Nephron progenitor cell (in vitro differentiated cells): ENCODE measurements at regions not wholly inside any gene's neighbourhood (a gene's known extent, or its start where the extent isn't known, plus 50 kb on each side); places are given as distances from the start of the nearest gene placed in this dataset.
"Not testable (repeated sequence)": the region's sequence is repeated elsewhere in the genome, so short reads cannot be mapped to it uniquely, and the experiment has no call there.

ENCODE experiments used
- DNase-seq: peaks from one replicate; pipeline ENCODE4 v3.0.0; 2021
- H3K27ac Mint-ChIP-seq: 2 replicates; pipeline ENCODE4 v1.8.0; 2021; ENCODE audit warnings: mild to moderate bottlenecking, moderate library complexity, mixed read lengths
- H3K27me3 Mint-ChIP-seq: 2 replicates; pipeline ENCODE4 v1.8.0; 2021; ENCODE audit warnings: mild to moderate bottlenecking, low read depth, mixed read lengths; ENCODE audit not compliant: poor library complexity
- H3K36me3 Mint-ChIP-seq: 2 replicates; pipeline ENCODE4 v1.8.0; 2021; ENCODE audit warnings: low read depth, mixed read lengths
- H3K4me1 Mint-ChIP-seq: 2 replicates; pipeline ENCODE4 v1.8.0; 2021; ENCODE audit warnings: mixed read lengths
- H3K4me3 Mint-ChIP-seq: 2 replicates; pipeline ENCODE4 v1.8.0; 2021; ENCODE audit warnings: mild to moderate bottlenecking, moderate library complexity, mixed read lengths
- H3K9me3 Mint-ChIP-seq: 2 replicates; pipeline ENCODE4 v1.8.0; 2021; ENCODE audit warnings: mild to moderate bottlenecking, moderate library complexity, mixed read lengths
- TF ChIP-seq, protein P1 (sequence below): fragments of 200-600 bp; sonication (generic); IDR thresholded peaks from 2 replicates; pipeline ENCODE4 v1.5.0; 2021; ENCODE audit warnings: antibody characterized with exemption

GRCh38 chr16:29129458-29130038, 144.7 kb downstream of the LAT start:
- H3K36me3 Mint-ChIP-seq, H3K4me1 Mint-ChIP-seq, H3K27ac Mint-ChIP-seq, H3K4me3 Mint-ChIP-seq, H3K9me3 Mint-ChIP-seq, DNase-seq: not testable (repeated sequence)
- peaks cover 14% of the 10 kb centered on the region for H3K27me3 Mint-ChIP-seq

GRCh38 chr16:29128732-29129457, 144.0 kb downstream of the LAT start:
- not testable (repeated sequence) for DNase-seq, H3K4me1 Mint-ChIP-seq, H3K9me3 Mint-ChIP-seq, H3K36me3 Mint-ChIP-seq, H3K4me3 Mint-ChIP-seq, H3K27ac Mint-ChIP-seq
- peaks cover 14% of the 10 kb centered on the region for H3K27me3 Mint-ChIP-seq

DNA sequence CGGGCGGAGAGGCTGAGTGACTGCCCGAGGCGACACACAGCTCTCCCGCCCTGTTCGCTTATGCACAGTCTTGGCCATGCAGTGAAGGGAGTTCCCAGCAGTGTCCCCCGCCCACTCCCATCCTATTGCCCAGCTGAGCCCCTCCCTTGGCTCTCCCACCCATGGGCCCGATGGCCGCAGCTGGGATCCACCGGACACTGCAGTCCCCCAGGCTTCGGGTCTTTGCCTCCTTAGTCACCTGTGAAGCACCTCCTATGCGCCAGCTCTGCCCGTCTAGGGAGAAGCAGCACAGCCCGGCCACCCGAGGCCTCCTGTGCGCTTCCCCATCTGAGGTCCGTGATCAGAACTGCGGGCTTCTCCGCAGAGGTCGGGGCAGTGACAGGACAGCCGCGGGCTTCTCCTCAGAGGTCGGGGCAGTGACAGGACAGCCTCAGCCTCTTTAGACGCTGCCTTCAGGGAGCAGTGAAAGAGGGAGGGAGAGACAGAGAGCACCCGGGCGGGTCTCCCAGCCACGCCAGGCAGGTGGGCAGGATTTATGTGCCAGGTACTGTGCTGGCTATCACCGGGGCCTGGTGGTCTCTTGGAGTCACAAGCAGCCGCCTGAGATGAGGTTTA, 143.1 kb downstream of the LAT start:
- not testable (repeated sequence) for DNase-seq, H3K4me3 Mint-ChIP-seq, H3K27ac Mint-ChIP-seq, H3K4me1 Mint-ChIP-seq, H3K27me3 Mint-ChIP-seq, H3K9me3 Mint-ChIP-seq, H3K36me3 Mint-ChIP-seq

- Mint-ChIP-seq H3K9me3 (no peaks in the 10 kb centered on the region), H3K36me3 (no peaks in the 10 kb centered on the region), H3K27ac (no peak overlapping the region), H3K27me3 (peaks cover 13% of the 10 kb centered on the region), H3K4me1 (no peaks in the 10 kb centered on the region), H3K4me3 (no peak overlapping the region)
- no peak for DNase-seq
- TF ChIP-seq, protein P1, sequence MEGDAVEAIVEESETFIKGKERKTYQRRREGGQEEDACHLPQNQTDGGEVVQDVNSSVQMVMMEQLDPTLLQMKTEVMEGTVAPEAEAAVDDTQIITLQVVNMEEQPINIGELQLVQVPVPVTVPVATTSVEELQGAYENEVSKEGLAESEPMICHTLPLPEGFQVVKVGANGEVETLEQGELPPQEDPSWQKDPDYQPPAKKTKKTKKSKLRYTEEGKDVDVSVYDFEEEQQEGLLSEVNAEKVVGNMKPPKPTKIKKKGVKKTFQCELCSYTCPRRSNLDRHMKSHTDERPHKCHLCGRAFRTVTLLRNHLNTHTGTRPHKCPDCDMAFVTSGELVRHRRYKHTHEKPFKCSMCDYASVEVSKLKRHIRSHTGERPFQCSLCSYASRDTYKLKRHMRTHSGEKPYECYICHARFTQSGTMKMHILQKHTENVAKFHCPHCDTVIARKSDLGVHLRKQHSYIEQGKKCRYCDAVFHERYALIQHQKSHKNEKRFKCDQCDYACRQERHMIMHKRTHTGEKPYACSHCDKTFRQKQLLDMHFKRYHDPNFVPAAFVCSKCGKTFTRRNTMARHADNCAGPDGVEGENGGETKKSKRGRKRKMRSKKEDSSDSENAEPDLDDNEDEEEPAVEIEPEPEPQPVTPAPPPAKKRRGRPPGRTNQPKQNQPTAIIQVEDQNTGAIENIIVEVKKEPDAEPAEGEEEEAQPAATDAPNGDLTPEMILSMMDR, result no peak
Measured at GRCh38 chr16:29126616-29127015, 141.8 kb downstream of the LAT start.

GRCh38 chr16:29126057-29126494, 141.2 kb downstream of the LAT start:
- TF ChIP-seq, protein P1, result no peak
- H3K27me3 Mint-ChIP-seq, result peaks cover 13% of the 10 kb centered on the region
- no peaks in the 10 kb centered on the region for H3K36me3 Mint-ChIP-seq
- H3K4me3 Mint-ChIP-seq, result no peak overlapping the region
- no peak overlapping the region for H3K27ac Mint-ChIP-seq
- H3K9me3 Mint-ChIP-seq, result no peaks in the 10 kb centered on the region
- H3K4me1 Mint-ChIP-seq, result no peaks in the 10 kb centered on the region
- no peak for DNase-seq

DNA sequence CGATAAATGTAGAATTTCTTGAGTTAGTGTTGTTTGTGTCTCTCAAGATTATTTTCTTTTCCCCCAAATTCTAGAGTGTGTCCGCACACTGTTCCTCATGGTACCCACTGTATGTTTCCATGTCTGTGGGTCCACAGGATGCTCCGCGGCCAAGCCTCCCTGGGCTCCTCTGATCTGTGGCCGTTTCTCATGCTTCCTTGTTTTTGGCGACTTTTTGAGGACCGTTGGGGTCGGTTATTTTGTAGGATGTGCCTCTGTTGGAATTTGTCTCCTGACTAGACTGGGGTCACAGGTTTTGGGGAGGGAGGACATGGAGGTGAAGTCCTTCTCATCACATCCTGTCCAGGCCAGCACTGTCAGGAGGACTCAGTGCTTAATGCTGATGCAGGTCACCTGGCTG, 140.0 kb downstream of the LAT start:
- no peak for DNase-seq
- Mint-ChIP-seq H3K4me1 (no peaks in the 10 kb centered on the region), H3K27ac (no peak overlapping the region), H3K27me3 (peaks cover 14% of the 10 kb centered on the region), H3K9me3 (no peaks in the 10 kb centered on the region), H3K36me3 (no peaks in the 10 kb centered on the region), H3K4me3 (no peak overlapping the region)
- TF ChIP-seq, protein P1, result no peak

DNA sequence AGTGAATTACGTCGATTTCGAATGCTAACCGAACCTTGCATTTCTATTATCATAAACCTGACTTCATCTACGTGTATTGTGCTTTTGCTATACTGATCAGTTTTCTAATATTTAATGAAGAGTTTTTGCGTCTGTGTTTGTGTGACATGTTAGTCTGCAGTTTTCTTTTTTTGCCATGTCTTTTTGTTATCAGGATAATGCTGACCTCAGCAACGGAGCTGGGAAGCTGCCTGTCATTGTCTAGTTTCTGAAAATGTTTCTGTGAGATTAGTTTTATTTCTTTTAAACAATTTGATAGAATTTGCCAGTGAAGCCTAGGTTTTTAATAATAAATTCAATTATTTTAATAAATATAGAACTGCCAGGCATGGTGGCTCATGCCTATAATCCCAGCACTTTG, 139.3 kb downstream of the LAT start:
- not testable (repeated sequence) for DNase-seq, H3K9me3 Mint-ChIP-seq, H3K27ac Mint-ChIP-seq, H3K4me1 Mint-ChIP-seq, H3K4me3 Mint-ChIP-seq, H3K36me3 Mint-ChIP-seq
- H3K27me3 Mint-ChIP-seq, result peaks cover 13% of the 10 kb centered on the region

DNA sequence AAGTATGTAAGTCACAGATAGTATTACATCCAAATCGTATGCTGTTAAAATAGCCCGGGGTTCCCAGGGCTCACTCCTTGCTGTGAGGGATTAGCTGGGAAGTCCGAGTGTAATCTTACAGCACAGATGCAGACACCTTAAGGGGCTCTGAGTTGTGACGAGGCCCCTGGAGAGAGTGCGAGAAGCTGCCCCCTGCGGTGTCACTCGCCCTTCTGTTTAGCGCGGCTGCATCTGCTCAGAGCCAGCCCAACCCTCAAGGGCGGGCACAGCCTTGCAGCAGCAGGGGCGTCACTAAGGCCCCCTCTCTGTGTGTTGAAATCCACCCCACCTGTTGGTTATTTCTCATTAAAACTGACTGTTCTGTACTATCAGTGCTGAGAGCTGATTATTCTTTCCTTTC, 135.8 kb downstream of the LAT start:
- not testable (repeated sequence) for H3K36me3 Mint-ChIP-seq, H3K4me1 Mint-ChIP-seq, H3K27ac Mint-ChIP-seq, H3K4me3 Mint-ChIP-seq, DNase-seq, H3K9me3 Mint-ChIP-seq
- peaks cover 11% of the 10 kb centered on the region for H3K27me3 Mint-ChIP-seq

GRCh38 chr16:29118301-29118957, 133.6 kb downstream of the LAT start:
- H3K9me3 Mint-ChIP-seq, H3K27ac Mint-ChIP-seq, H3K36me3 Mint-ChIP-seq, H3K4me3 Mint-ChIP-seq, DNase-seq: not testable (repeated sequence)
- peaks cover 22% of the 10 kb centered on the region for H3K4me1 Mint-ChIP-seq
- H3K27me3 Mint-ChIP-seq, result peaks cover 26% of the 10 kb centered on the region
